ENCODE measurements at regions not wholly inside any gene's neighbourhood (a gene's known extent, or its start where the extent isn't known, plus 50 kb on each side); places are given as distances from the start of the nearest gene placed in this dataset.
"Not testable (repeated sequence)": the region's sequence is repeated elsewhere in the genome, so short reads cannot be mapped to it uniquely, and the experiment has no call there.

DNA sequence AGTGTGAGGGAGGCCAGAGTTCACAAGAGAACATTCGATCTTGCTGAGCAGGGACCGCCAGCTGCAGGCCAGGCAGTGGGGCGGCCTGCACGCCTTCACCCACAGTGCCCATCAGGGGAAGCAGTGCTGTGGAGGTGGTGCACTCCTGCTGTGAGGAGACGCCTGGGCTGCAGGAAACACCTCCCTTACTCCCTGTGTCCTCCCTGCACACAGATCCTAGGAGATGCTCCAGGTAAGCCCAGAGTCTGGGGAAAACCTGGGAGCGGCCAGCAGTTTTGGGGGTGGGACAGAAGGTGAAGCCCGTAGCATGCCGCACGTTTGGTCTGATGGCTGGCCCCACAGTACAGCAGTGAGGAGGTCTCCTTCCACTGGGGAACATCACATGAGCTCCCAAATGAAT lies 180.8 kb upstream of the RAB6C start:
- H3K4me3 Mint-ChIP-seq: no peak overlapping the region
- DNase-seq: no peak
- H3K4me1 Mint-ChIP-seq (ENCODE audit: low read depth): no peaks in the 10 kb centered on the region
- no peaks in the 10 kb centered on the region for H3K9me3 Mint-ChIP-seq
- H3K27me3 Mint-ChIP-seq (ENCODE audit: low read depth): peaks cover 2% of the 10 kb centered on the region
- no peak for ATAC-seq
- no peaks in the 10 kb centered on the region for H3K36me3 Mint-ChIP-seq (ENCODE audit: insufficient read depth)

GRCh38 chr2:129799036-129799958 lies 180.2 kb upstream of the RAB6C start:
- Mint-ChIP-seq H3K4me3 (no peak overlapping the region), H3K4me1 (ENCODE audit: low read depth) (no peaks in the 10 kb centered on the region), H3K27me3 (ENCODE audit: low read depth) (no peaks in the 10 kb centered on the region), H3K9me3 (no peaks in the 10 kb centered on the region), H3K36me3 (ENCODE audit: insufficient read depth) (no peaks in the 10 kb centered on the region)
- DNase-seq (no peak), ATAC-seq (no peak)

DNA sequence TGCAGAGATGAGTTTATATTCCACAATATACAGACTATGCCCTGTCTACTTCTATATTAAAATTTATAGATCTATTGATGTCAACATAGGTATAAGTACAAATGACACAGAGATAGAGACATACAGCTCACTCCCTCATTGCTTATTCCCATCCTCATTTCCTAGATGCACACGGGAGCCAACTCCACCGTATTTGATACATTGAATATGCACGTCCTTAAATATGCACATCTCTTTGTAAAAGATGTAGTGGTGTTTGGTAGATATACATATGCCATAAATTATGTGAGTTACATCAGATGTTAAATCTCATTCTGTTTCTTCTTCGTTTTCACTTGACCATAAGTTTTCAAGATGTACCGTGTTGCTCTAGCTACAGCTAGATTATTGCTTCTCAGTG lies 179.2 kb upstream of the RAB6C start:
- Mint-ChIP-seq H3K4me3 (no peak overlapping the region), H3K27me3 (ENCODE audit: low read depth) (no peaks in the 10 kb centered on the region), H3K9me3 (no peaks in the 10 kb centered on the region), H3K36me3 (ENCODE audit: insufficient read depth) (no peaks in the 10 kb centered on the region), H3K4me1 (ENCODE audit: low read depth) (no peaks in the 10 kb centered on the region)
- ATAC-seq (no peak), DNase-seq (no peak)

DNA sequence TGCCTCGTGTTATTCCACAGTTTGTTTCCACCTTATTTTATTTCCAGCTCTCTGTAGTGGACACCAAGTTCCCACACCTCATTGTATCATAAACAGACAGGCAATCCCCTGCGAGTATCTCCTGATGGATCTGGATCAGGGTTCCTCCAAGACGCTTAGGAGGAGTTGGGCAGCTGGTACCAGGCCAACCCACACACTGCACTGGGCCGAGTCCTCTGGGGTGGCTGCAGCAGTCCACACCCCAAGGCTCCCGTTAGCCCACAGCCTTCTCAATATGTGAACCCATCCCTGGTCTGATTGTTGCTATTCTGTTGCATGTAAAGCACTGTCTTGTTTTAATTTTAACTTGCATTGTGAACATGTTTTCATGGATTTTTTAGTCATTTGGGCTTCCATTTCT lies 178.8 kb upstream of the RAB6C start:
- H3K36me3 Mint-ChIP-seq (ENCODE audit: insufficient read depth): no peaks in the 10 kb centered on the region
- ATAC-seq (no peak), DNase-seq (no peak)
- H3K9me3 Mint-ChIP-seq: no peaks in the 10 kb centered on the region
- H3K27me3 Mint-ChIP-seq (ENCODE audit: low read depth): no peaks in the 10 kb centered on the region
- no peak overlapping the region for H3K4me3 Mint-ChIP-seq
- no peaks in the 10 kb centered on the region for H3K4me1 Mint-ChIP-seq (ENCODE audit: low read depth)

DNA sequence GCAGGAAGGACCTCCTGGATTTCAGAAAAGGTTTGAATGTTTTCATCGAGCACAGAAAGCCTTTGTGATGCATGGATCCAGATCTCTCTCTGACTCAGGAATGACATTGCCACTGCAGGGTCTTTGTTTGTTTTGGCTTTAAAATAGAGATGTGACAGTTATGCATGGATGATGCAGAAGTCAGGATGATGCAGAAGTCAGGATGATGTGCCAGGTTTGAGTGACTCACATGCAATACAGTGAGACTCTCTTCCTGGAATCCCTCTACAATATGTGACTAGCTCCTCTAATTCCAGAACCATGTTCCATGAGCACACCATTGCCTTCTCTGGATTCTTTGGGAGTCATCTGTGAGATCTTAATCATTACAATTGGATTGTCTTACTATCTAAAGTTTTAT lies 177.9 kb upstream of the RAB6C start:
- Mint-ChIP-seq H3K27me3 (ENCODE audit: low read depth) (no peaks in the 10 kb centered on the region), H3K9me3 (no peaks in the 10 kb centered on the region), H3K4me1 (ENCODE audit: low read depth) (no peaks in the 10 kb centered on the region), H3K4me3 (no peak overlapping the region), H3K36me3 (ENCODE audit: insufficient read depth) (no peaks in the 10 kb centered on the region)
- DNase-seq (no peak), ATAC-seq (no peak)

- DNase-seq: no peak
- H3K4me3 Mint-ChIP-seq: no peak overlapping the region
- no peaks in the 10 kb centered on the region for H3K9me3 Mint-ChIP-seq
- no peaks in the 10 kb centered on the region for H3K27me3 Mint-ChIP-seq (ENCODE audit: low read depth)
- ATAC-seq: no peak
- H3K4me1 Mint-ChIP-seq (ENCODE audit: low read depth): no peaks in the 10 kb centered on the region
- no peaks in the 10 kb centered on the region for H3K36me3 Mint-ChIP-seq (ENCODE audit: insufficient read depth)
These were observed 177.2 kb upstream of the RAB6C start for GRCh38 chr2:129802290-129802689.

- Mint-ChIP-seq H3K9me3 (no peaks in the 10 kb centered on the region), H3K27me3 (ENCODE audit: low read depth) (no peaks in the 10 kb centered on the region), H3K4me3 (no peak overlapping the region), H3K36me3 (ENCODE audit: insufficient read depth) (no peaks in the 10 kb centered on the region), H3K4me1 (ENCODE audit: low read depth) (no peaks in the 10 kb centered on the region)
- no peak for DNase-seq
- ATAC-seq: no peak
These were observed 176.4 kb upstream of the RAB6C start for GRCh38 chr2:129803032-129803431.

DNA sequence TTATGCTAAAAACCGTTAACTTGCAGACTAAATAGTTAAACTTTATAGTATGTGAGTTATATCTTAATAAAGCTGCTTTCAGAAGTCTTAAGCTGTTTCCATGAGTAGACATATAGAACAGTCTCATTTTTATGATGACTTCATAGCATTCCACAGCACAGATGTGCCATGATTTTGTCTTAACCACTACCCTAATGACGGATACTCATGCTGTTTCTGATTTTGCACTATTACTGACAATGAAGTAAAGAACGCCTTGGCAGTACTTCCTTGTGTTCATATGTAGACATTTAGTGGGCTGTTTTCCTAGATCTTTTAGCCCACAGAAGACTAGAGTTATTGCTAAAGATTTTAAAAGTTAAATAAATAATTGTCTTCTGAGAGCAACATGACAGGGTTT lies 175.6 kb upstream of the RAB6C start:
- no peaks in the 10 kb centered on the region for H3K9me3 Mint-ChIP-seq
- no peak overlapping the region for H3K4me3 Mint-ChIP-seq
- no peaks in the 10 kb centered on the region for H3K4me1 Mint-ChIP-seq (ENCODE audit: low read depth)
- DNase-seq (no peak), ATAC-seq (no peak)
- no peaks in the 10 kb centered on the region for H3K27me3 Mint-ChIP-seq (ENCODE audit: low read depth)
- H3K36me3 Mint-ChIP-seq (ENCODE audit: insufficient read depth): no peaks in the 10 kb centered on the region

- H3K36me3 Mint-ChIP-seq (ENCODE audit: insufficient read depth): no peaks in the 10 kb centered on the region
- no peaks in the 10 kb centered on the region for H3K4me1 Mint-ChIP-seq (ENCODE audit: low read depth)
These were observed 173.6 kb upstream of the RAB6C start for GRCh38 chr2:129805899-129806298.

GRCh38 chr2:129806317-129806716 lies 173.1 kb upstream of the RAB6C start:
- Mint-ChIP-seq H3K4me3 (no peak overlapping the region), H3K36me3 (ENCODE audit: insufficient read depth) (no peaks in the 10 kb centered on the region), H3K9me3 (no peaks in the 10 kb centered on the region), H3K4me1 (ENCODE audit: low read depth) (no peaks in the 10 kb centered on the region), H3K27me3 (ENCODE audit: low read depth) (peaks cover 5% of the 10 kb centered on the region)
- no peak for DNase-seq
- no peak for ATAC-seq

More at GRCh38 chr2:129805899-129806298, 173.6 kb upstream of the RAB6C start:
- Mint-ChIP-seq H3K9me3 (no peaks in the 10 kb centered on the region), H3K27me3 (ENCODE audit: low read depth) (peaks cover under 1% of the 10 kb centered on the region), H3K4me3 (no peak overlapping the region)
- ATAC-seq: no peak
- no peak for DNase-seq

GRCh38 chr2:129806990-129807389 lies 172.5 kb upstream of the RAB6C start:
- no peak for DNase-seq
- no peaks in the 10 kb centered on the region for H3K36me3 Mint-ChIP-seq (ENCODE audit: insufficient read depth)
- H3K4me3 Mint-ChIP-seq: no peak overlapping the region

DNA sequence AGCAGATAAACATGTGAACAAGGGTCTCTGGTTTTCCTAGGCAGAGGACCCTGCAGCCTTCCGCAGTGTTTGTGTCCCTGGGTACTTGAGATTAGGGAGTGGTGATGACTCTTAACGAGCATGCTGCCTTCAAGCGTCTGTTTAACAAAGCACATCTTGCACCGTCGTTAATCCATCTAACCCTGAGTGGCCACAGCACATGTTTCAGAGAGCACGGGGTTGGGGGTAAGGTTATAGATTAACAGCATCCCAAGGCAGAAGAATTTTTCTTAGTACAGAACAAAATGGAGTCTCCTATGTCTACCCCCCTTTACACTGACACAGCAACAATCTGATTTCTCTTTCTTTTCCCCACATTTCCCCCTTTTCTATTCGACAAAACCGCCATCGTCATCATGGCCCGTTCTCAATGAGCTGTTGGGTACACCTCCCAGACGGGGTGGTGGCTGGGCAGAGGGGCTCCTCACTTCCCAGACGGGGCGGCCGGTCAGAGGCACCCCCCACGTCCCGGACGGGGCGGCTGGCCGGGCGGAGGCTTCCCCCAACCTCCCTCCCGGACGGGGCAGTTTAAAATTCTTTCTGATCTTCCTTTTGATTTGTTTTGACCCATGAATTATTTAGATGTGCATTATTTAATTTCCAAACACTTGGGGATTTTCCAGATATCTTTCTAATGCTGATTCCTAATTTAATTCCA lies 171.7 kb upstream of the RAB6C start:
- H3K4me1 Mint-ChIP-seq (ENCODE audit: low read depth); H3K4me3 Mint-ChIP-seq; H3K27me3 Mint-ChIP-seq (ENCODE audit: low read depth); H3K9me3 Mint-ChIP-seq; ATAC-seq; DNase-seq; H3K36me3 Mint-ChIP-seq (ENCODE audit: insufficient read depth): not testable (repeated sequence)

More at GRCh38 chr2:129806990-129807389, 172.5 kb upstream of the RAB6C start:
- peaks cover 6% of the 10 kb centered on the region for H3K27me3 Mint-ChIP-seq (ENCODE audit: low read depth)
- no peak for ATAC-seq
- H3K4me1 Mint-ChIP-seq (ENCODE audit: low read depth): no peaks in the 10 kb centered on the region
- no peaks in the 10 kb centered on the region for H3K9me3 Mint-ChIP-seq

DNA sequence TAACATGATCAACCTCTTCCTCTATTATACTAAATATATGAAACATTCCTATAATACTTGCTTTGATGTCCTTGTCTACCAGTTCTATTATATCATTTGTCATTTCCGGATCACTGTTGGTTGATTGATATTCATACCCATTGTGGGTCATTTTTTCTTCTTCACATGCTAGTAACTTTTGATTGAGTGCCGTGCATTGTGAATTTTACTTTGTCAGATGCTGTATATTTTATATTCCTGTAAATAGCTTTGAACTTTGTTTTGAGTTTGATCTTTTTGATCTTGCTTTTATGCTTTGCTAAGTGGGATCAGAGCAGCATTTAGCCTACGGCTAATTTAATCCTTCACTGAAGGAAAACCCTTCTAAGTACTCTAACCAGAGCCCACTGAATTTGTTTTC lies 168.9 kb upstream of the RAB6C start:
- ATAC-seq (no peak), DNase-seq (no peak)
- no peak overlapping the region for H3K4me3 Mint-ChIP-seq
- peaks cover 9% of the 10 kb centered on the region for H3K27me3 Mint-ChIP-seq (ENCODE audit: low read depth)
- H3K9me3 Mint-ChIP-seq: peaks cover 16% of the 10 kb centered on the region
- H3K4me1 Mint-ChIP-seq (ENCODE audit: low read depth): no peaks in the 10 kb centered on the region
- no peaks in the 10 kb centered on the region for H3K36me3 Mint-ChIP-seq (ENCODE audit: insufficient read depth)

- H3K36me3 Mint-ChIP-seq (ENCODE audit: insufficient read depth): no peaks in the 10 kb centered on the region
- H3K27me3 Mint-ChIP-seq (ENCODE audit: low read depth): peaks cover 9% of the 10 kb centered on the region
- ATAC-seq (peak; percentile 41 to 48), DNase-seq (no peak)
- H3K9me3 Mint-ChIP-seq: peaks cover 22% of the 10 kb centered on the region
- H3K4me1 Mint-ChIP-seq (ENCODE audit: low read depth): no peaks in the 10 kb centered on the region
- no peak overlapping the region for H3K4me3 Mint-ChIP-seq
These were observed 167.4 kb upstream of the RAB6C start for GRCh38 chr2:129812071-129812470.

- H3K4me1 Mint-ChIP-seq (ENCODE audit: low read depth): no peaks in the 10 kb centered on the region
- peaks cover 22% of the 10 kb centered on the region for H3K9me3 Mint-ChIP-seq
- peaks cover 9% of the 10 kb centered on the region for H3K27me3 Mint-ChIP-seq (ENCODE audit: low read depth)
- DNase-seq (no peak), ATAC-seq (no peak)
- no peaks in the 10 kb centered on the region for H3K36me3 Mint-ChIP-seq (ENCODE audit: insufficient read depth)
- H3K4me3 Mint-ChIP-seq: no peak overlapping the region
These were observed 166.8 kb upstream of the RAB6C start for GRCh38 chr2:129812654-129813053.

Data from activated T-cell treated with anti-CD3 and anti-CD28 coated beads, Interleukin-2, amount 50 U/mL, for 4 hours (primary cell).